ENCODE measurements at regions not wholly inside any gene's neighbourhood (a gene's known extent, or its start where the extent isn't known, plus 50 kb on each side); places are given as distances from the start of the nearest gene placed in this dataset.

GRCh38 chr7:114789161-114789560 is 132.7 kb upstream of the MDFIC start:
- Histone ChIP-seq H3K27ac (no peak overlapping the region), H3K36me3 (no peaks in the 10 kb centered on the region), H3K4me1 (no peaks in the 10 kb centered on the region), H3K4me3 (no peak overlapping the region), H3K27me3 (no peaks in the 10 kb centered on the region), H3K9me3 (no peaks in the 10 kb centered on the region)
- intact Hi-C loops (cut with DNase I), result no loop called here
- no peak for DNase-seq (ENCODE audit: extremely low spot score in 2 of 2)
- TF ChIP-seq POLR2AphosphoS5 (IDR thresholded peaks at IDR 0.05; ENCODE audit: insufficient read depth in 1 of 2, low read depth in 1 of 2) (no peak), POLR2A (IDR thresholded peaks at IDR 0.05) (no peak)
- TF ChIP-seq, protein P1, sequence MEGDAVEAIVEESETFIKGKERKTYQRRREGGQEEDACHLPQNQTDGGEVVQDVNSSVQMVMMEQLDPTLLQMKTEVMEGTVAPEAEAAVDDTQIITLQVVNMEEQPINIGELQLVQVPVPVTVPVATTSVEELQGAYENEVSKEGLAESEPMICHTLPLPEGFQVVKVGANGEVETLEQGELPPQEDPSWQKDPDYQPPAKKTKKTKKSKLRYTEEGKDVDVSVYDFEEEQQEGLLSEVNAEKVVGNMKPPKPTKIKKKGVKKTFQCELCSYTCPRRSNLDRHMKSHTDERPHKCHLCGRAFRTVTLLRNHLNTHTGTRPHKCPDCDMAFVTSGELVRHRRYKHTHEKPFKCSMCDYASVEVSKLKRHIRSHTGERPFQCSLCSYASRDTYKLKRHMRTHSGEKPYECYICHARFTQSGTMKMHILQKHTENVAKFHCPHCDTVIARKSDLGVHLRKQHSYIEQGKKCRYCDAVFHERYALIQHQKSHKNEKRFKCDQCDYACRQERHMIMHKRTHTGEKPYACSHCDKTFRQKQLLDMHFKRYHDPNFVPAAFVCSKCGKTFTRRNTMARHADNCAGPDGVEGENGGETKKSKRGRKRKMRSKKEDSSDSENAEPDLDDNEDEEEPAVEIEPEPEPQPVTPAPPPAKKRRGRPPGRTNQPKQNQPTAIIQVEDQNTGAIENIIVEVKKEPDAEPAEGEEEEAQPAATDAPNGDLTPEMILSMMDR (IDR thresholded peaks at IDR 0.05), result no peak

GRCh38 chr7:114789871-114790311 is 132.0 kb upstream of the MDFIC start:
- H3K4me1 ChIP-seq, result no peaks in the 10 kb centered on the region
- TF ChIP-seq, protein P1 (IDR thresholded peaks at IDR 0.05), result no peak
- TF ChIP-seq POLR2AphosphoS5 (IDR thresholded peaks at IDR 0.05; ENCODE audit: insufficient read depth in 1 of 2, low read depth in 1 of 2), result no peak
- no peak for TF ChIP-seq POLR2A (IDR thresholded peaks at IDR 0.05)
- H3K27me3 ChIP-seq, result no peaks in the 10 kb centered on the region
- no peaks in the 10 kb centered on the region for H3K36me3 ChIP-seq
- no peak overlapping the region for H3K4me3 ChIP-seq
- H3K9me3 ChIP-seq, result no peaks in the 10 kb centered on the region
- intact Hi-C loops (cut with DNase I), result no loop called here
- no peak overlapping the region for H3K27ac ChIP-seq
- DNase-seq (ENCODE audit: extremely low spot score in 2 of 2), result no peak

DNA sequence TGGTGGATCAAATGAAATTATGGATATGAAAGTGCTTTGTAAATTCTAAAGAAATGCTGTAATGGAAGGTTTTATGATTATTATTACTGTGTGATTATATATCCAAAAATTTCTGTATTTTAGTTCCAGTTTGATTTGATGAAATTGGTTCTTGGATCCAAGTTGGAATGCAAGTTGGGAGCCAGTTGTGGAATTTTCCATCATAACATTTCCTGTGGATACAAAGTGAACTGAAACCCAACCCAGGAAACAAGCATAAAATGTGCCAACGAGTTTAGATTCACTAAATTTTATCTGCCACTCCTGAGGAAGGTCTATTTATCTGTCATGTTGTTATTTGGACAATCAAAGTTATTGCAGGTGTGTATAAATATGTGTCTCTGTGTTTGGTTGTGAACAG is 131.4 kb upstream of the MDFIC start:
- Histone ChIP-seq H3K9me3 (no peaks in the 10 kb centered on the region), H3K4me1 (no peaks in the 10 kb centered on the region), H3K27me3 (no peaks in the 10 kb centered on the region), H3K4me3 (no peak overlapping the region), H3K27ac (no peak overlapping the region), H3K36me3 (no peaks in the 10 kb centered on the region)
- TF ChIP-seq POLR2AphosphoS5 (IDR thresholded peaks at IDR 0.05; ENCODE audit: insufficient read depth in 1 of 2, low read depth in 1 of 2) (no peak), POLR2A (IDR thresholded peaks at IDR 0.05) (no peak)
- TF ChIP-seq, protein P1 (IDR thresholded peaks at IDR 0.05), result no peak
- no peak for DNase-seq (ENCODE audit: extremely low spot score in 2 of 2)
- intact Hi-C loops (cut with DNase I), result no loop called here

- Histone ChIP-seq H3K4me3 (no peak overlapping the region), H3K36me3 (no peaks in the 10 kb centered on the region), H3K4me1 (no peaks in the 10 kb centered on the region), H3K9me3 (no peaks in the 10 kb centered on the region), H3K27ac (no peak overlapping the region), H3K27me3 (no peaks in the 10 kb centered on the region)
- DNase-seq (ENCODE audit: extremely low spot score in 2 of 2), result no peak
- TF ChIP-seq, protein P1 (IDR thresholded peaks at IDR 0.05), result no peak
- no peak for TF ChIP-seq POLR2A (IDR thresholded peaks at IDR 0.05)
- TF ChIP-seq POLR2AphosphoS5 (IDR thresholded peaks at IDR 0.05; ENCODE audit: insufficient read depth in 1 of 2, low read depth in 1 of 2), result no peak
- intact Hi-C loops (cut with DNase I), result no loop called here
Observed at GRCh38 chr7:114791771-114792170, 130.1 kb upstream of the MDFIC start.

DNA sequence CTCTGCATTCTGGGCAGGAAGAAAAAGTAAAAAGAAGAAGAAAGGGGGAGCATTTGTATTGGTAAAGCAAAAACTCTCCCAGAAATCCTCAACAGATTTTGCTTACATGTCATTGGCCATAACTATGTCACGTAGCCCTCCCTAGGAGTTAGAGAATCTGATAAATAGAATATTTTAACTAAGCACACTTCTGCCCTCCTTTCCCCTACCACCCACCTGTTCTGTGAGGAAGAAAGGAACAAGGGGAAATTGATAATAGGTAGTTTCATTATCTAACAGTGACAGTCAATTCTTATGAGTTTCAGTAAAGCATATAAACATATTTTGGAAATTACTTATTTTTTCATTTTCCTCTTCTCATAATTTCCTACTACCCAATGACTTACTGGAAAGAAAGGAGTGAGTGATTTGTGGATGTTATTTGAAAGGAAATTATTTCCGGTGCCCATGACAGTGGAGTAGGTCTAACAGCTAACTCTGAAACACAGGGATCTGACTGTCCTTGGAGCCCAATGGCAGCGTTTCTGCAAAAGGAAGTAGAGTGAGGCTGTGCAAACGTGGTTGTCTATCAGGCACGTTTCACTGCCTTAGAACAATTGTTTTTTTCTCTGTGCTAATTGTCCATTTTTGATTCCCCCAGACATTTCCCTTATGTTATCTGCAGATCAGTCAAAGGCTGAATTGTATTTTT is 128.6 kb upstream of the MDFIC start:
- H3K4me3 ChIP-seq, result no peak overlapping the region
- no peaks in the 10 kb centered on the region for H3K9me3 ChIP-seq
- H3K27ac ChIP-seq, result no peak overlapping the region
- TF ChIP-seq POLR2AphosphoS5 (IDR thresholded peaks at IDR 0.05; ENCODE audit: insufficient read depth in 1 of 2, low read depth in 1 of 2) (no peak), POLR2A (IDR thresholded peaks at IDR 0.05) (no peak)
- TF ChIP-seq, protein P1 (IDR thresholded peaks at IDR 0.05), result no peak
- no peak for DNase-seq (ENCODE audit: extremely low spot score in 2 of 2)
- H3K36me3 ChIP-seq, result no peaks in the 10 kb centered on the region
- no peaks in the 10 kb centered on the region for H3K27me3 ChIP-seq
- intact Hi-C loops (cut with DNase I), result no loop called here
- H3K4me1 ChIP-seq, result no peaks in the 10 kb centered on the region

All from vagina (tissue), 2 donors.